ENCODE measurements at regions not wholly inside any gene's neighbourhood (a gene's known extent, or its start where the extent isn't known, plus 50 kb on each side); places are given as distances from the start of the nearest gene placed in this dataset.

GRCh38 chr4:136946307-136946907, 585.9 kb downstream of the PCDH18 start:
- no peaks in the 10 kb centered on the region for H3K27me3 ChIP-seq (ENCODE audit: control insufficient read depth, insufficient read depth, low read length)
- ATAC-seq (ENCODE audit: low read depth in 2 of 2) (no peak), DNase-seq (no peak)
- no peak overlapping the region for H3K27ac ChIP-seq (ENCODE audit: insufficient read depth, low read length, poor library complexity, severe bottlenecking)
- no peaks in the 10 kb centered on the region for H3K36me3 ChIP-seq (ENCODE audit: control insufficient read depth, insufficient read depth, low read length)
- Mint-ChIP-seq H3K4me1 (peaks cover 0 to 4% (median 0%) of the 10 kb centered on the region in 4 donors), H3K27me3 (no peaks in the 10 kb centered on the region), H3K4me3 (no peak overlapping the region), H3K27ac (no peak overlapping the region), H3K9me3 (peaks cover 2 to 15% (median 5%) of the 10 kb centered on the region in 7 donors), H3K36me3 (no peaks in the 10 kb centered on the region)
- peaks cover 0 to 5% of the 10 kb centered on the region in 2 experiments for H3K9me3 ChIP-seq (ENCODE audit: control insufficient read depth in 2 of 2, low read length in 2 of 2)
- no peak overlapping the region for H3K4me3 ChIP-seq (ENCODE audit: low read depth, low read length)
- H3K4me1 ChIP-seq (ENCODE audit: control insufficient read depth, insufficient read depth, low read length, poor library complexity, severe bottlenecking) = no peaks in the 10 kb centered on the region

GRCh38 chr4:136939781-136940180, 592.5 kb downstream of the PCDH18 start:
- Histone ChIP-seq H3K36me3 (ENCODE audit: control insufficient read depth, insufficient read depth, low read length) (no peaks in the 10 kb centered on the region), H3K4me3 (ENCODE audit: low read depth, low read length) (no peak overlapping the region), H3K27ac (ENCODE audit: insufficient read depth, low read length, poor library complexity, severe bottlenecking) (no peak overlapping the region), H3K4me1 (ENCODE audit: control insufficient read depth, insufficient read depth, low read length, poor library complexity, severe bottlenecking) (no peaks in the 10 kb centered on the region), H3K9me3 (ENCODE audit: control insufficient read depth in 2 of 2, low read length in 2 of 2) (no peaks in the 10 kb centered on the region), H3K27me3 (ENCODE audit: control insufficient read depth, insufficient read depth, low read length) (no peaks in the 10 kb centered on the region)
- Mint-ChIP-seq H3K4me1 (no peaks in the 10 kb centered on the region), H3K36me3 (no peaks in the 10 kb centered on the region), H3K27ac (no peak overlapping the region), H3K9me3 (peaks cover 1 to 10% (median 3%) of the 10 kb centered on the region in 7 donors), H3K4me3 (no peak overlapping the region), H3K27me3 (no peaks in the 10 kb centered on the region)
- no peak for DNase-seq
- ATAC-seq (ENCODE audit: low read depth in 2 of 2) = no peak

- H3K36me3 Mint-ChIP-seq = no peaks in the 10 kb centered on the region
- Histone ChIP-seq H3K9me3 (ENCODE audit: control insufficient read depth in 2 of 2, low read length in 2 of 2) (no peaks in the 10 kb centered on the region), H3K36me3 (ENCODE audit: control insufficient read depth, insufficient read depth, low read length) (no peaks in the 10 kb centered on the region), H3K27ac (ENCODE audit: insufficient read depth, low read length, poor library complexity, severe bottlenecking) (no peak overlapping the region), H3K4me1 (ENCODE audit: control insufficient read depth, insufficient read depth, low read length, poor library complexity, severe bottlenecking) (no peaks in the 10 kb centered on the region), H3K27me3 (ENCODE audit: control insufficient read depth, insufficient read depth, low read length) (no peaks in the 10 kb centered on the region), H3K4me3 (ENCODE audit: low read depth, low read length) (no peak overlapping the region)
- H3K27me3 Mint-ChIP-seq = no peaks in the 10 kb centered on the region
- H3K4me3 Mint-ChIP-seq = no peak overlapping the region
- no peak overlapping the region for H3K27ac Mint-ChIP-seq
- DNase-seq (no peak), ATAC-seq (ENCODE audit: low read depth in 2 of 2) (no peak)
- no peaks in the 10 kb centered on the region for H3K4me1 Mint-ChIP-seq
- H3K9me3 Mint-ChIP-seq = peaks cover 0 to 12% (median 4%) of the 10 kb centered on the region in 7 donors
Observed at GRCh38 chr4:136935871-136936270, 596.4 kb downstream of the PCDH18 start.

GRCh38 chr4:136935305-136935704, 597.0 kb downstream of the PCDH18 start:
- H3K9me3 ChIP-seq (ENCODE audit: control insufficient read depth in 2 of 2, low read length in 2 of 2) = no peaks in the 10 kb centered on the region
- no peak for DNase-seq
- no peaks in the 10 kb centered on the region for H3K4me1 ChIP-seq (ENCODE audit: control insufficient read depth, insufficient read depth, low read length, poor library complexity, severe bottlenecking)
- H3K36me3 ChIP-seq (ENCODE audit: control insufficient read depth, insufficient read depth, low read length) = no peaks in the 10 kb centered on the region
- ATAC-seq (ENCODE audit: low read depth in 2 of 2) = no peak
- no peak overlapping the region for H3K27ac Mint-ChIP-seq
- no peaks in the 10 kb centered on the region for H3K27me3 ChIP-seq (ENCODE audit: control insufficient read depth, insufficient read depth, low read length)
- no peaks in the 10 kb centered on the region for H3K36me3 Mint-ChIP-seq
- H3K27ac ChIP-seq (ENCODE audit: insufficient read depth, low read length, poor library complexity, severe bottlenecking) = no peak overlapping the region
- no peaks in the 10 kb centered on the region for H3K27me3 Mint-ChIP-seq
- H3K4me3 ChIP-seq (ENCODE audit: low read depth, low read length) = no peak overlapping the region
- no peaks in the 10 kb centered on the region for H3K4me1 Mint-ChIP-seq
- peaks cover 0 to 11% (median 4%) of the 10 kb centered on the region in 7 donors for H3K9me3 Mint-ChIP-seq
- no peak overlapping the region for H3K4me3 Mint-ChIP-seq

- no peak for DNase-seq
- Histone ChIP-seq H3K27ac (ENCODE audit: insufficient read depth, low read length, poor library complexity, severe bottlenecking) (no peak overlapping the region), H3K36me3 (ENCODE audit: control insufficient read depth, insufficient read depth, low read length) (no peaks in the 10 kb centered on the region), H3K4me3 (ENCODE audit: low read depth, low read length) (no peak overlapping the region), H3K9me3 (ENCODE audit: control insufficient read depth in 2 of 2, low read length in 2 of 2) (no peaks in the 10 kb centered on the region), H3K27me3 (ENCODE audit: control insufficient read depth, insufficient read depth, low read length) (no peaks in the 10 kb centered on the region), H3K4me1 (ENCODE audit: control insufficient read depth, insufficient read depth, low read length, poor library complexity, severe bottlenecking) (no peaks in the 10 kb centered on the region)
- Mint-ChIP-seq H3K27ac (no peak overlapping the region), H3K4me1 (no peaks in the 10 kb centered on the region), H3K27me3 (no peaks in the 10 kb centered on the region), H3K9me3 (peaks cover 0 to 14% (median 9%) of the 10 kb centered on the region in 7 donors), H3K4me3 (no peak overlapping the region), H3K36me3 (no peaks in the 10 kb centered on the region)
- no peak for ATAC-seq (ENCODE audit: low read depth in 2 of 2)
Observed at GRCh38 chr4:136934601-136935000, 597.7 kb downstream of the PCDH18 start.

- H3K9me3 Mint-ChIP-seq = peaks cover 3 to 22% (median 6%) of the 10 kb centered on the region in 7 donors
- no peak overlapping the region for H3K4me3 Mint-ChIP-seq
- no peaks in the 10 kb centered on the region for H3K4me1 ChIP-seq (ENCODE audit: control insufficient read depth, insufficient read depth, low read length, poor library complexity, severe bottlenecking)
- no peak overlapping the region for H3K4me3 ChIP-seq (ENCODE audit: low read depth, low read length)
- DNase-seq (no peak), ATAC-seq (ENCODE audit: low read depth in 2 of 2) (no peak)
- no peaks in the 10 kb centered on the region for H3K36me3 ChIP-seq (ENCODE audit: control insufficient read depth, insufficient read depth, low read length)
- no peaks in the 10 kb centered on the region for H3K36me3 Mint-ChIP-seq
- H3K27me3 Mint-ChIP-seq = no peaks in the 10 kb centered on the region
- no peak overlapping the region for H3K27ac Mint-ChIP-seq
- peaks cover 0 to 4% of the 10 kb centered on the region in 2 experiments for H3K9me3 ChIP-seq (ENCODE audit: control insufficient read depth in 2 of 2, low read length in 2 of 2)
- no peaks in the 10 kb centered on the region for H3K27me3 ChIP-seq (ENCODE audit: control insufficient read depth, insufficient read depth, low read length)
- H3K27ac ChIP-seq (ENCODE audit: insufficient read depth, low read length, poor library complexity, severe bottlenecking) = no peak overlapping the region
- no peaks in the 10 kb centered on the region for H3K4me1 Mint-ChIP-seq
Observed at GRCh38 chr4:136931781-136932180, 600.5 kb downstream of the PCDH18 start.

GRCh38 chr4:136928957-136929411, 603.3 kb downstream of the PCDH18 start:
- ATAC-seq (ENCODE audit: low read depth in 2 of 2) = no peak
- H3K4me1 Mint-ChIP-seq = no peaks in the 10 kb centered on the region
- Histone ChIP-seq H3K27ac (ENCODE audit: insufficient read depth, low read length, poor library complexity, severe bottlenecking) (no peak overlapping the region), H3K4me1 (ENCODE audit: control insufficient read depth, insufficient read depth, low read length, poor library complexity, severe bottlenecking) (no peaks in the 10 kb centered on the region), H3K27me3 (ENCODE audit: control insufficient read depth, insufficient read depth, low read length) (no peaks in the 10 kb centered on the region), H3K4me3 (ENCODE audit: low read depth, low read length) (no peak overlapping the region), H3K9me3 (ENCODE audit: control insufficient read depth in 2 of 2, low read length in 2 of 2) (peaks cover 0 to 4% of the 10 kb centered on the region in 2 experiments), H3K36me3 (ENCODE audit: control insufficient read depth, insufficient read depth, low read length) (no peaks in the 10 kb centered on the region)
- H3K4me3 Mint-ChIP-seq = no peak overlapping the region
- no peaks in the 10 kb centered on the region for H3K36me3 Mint-ChIP-seq
- H3K27ac Mint-ChIP-seq = no peak overlapping the region
- DNase-seq = no peak
- H3K9me3 Mint-ChIP-seq = peaks cover 3 to 22% (median 7%) of the 10 kb centered on the region in 7 donors
- H3K27me3 Mint-ChIP-seq = no peaks in the 10 kb centered on the region

GRCh38 chr4:136927172-136927571, 605.1 kb downstream of the PCDH18 start:
- DNase-seq (no peak), ATAC-seq (ENCODE audit: low read depth in 2 of 2) (no peak)
- H3K4me3 Mint-ChIP-seq = no peak overlapping the region

More at GRCh38 chr4:136927172-136927571, 605.1 kb downstream of the PCDH18 start:
- H3K4me1 Mint-ChIP-seq = no peaks in the 10 kb centered on the region
- Histone ChIP-seq H3K27ac (ENCODE audit: insufficient read depth, low read length, poor library complexity, severe bottlenecking) (no peak overlapping the region), H3K27me3 (ENCODE audit: control insufficient read depth, insufficient read depth, low read length) (no peaks in the 10 kb centered on the region), H3K9me3 (ENCODE audit: control insufficient read depth in 2 of 2, low read length in 2 of 2) (peaks cover 0 to 4% of the 10 kb centered on the region in 2 experiments), H3K36me3 (ENCODE audit: control insufficient read depth, insufficient read depth, low read length) (no peaks in the 10 kb centered on the region), H3K4me1 (ENCODE audit: control insufficient read depth, insufficient read depth, low read length, poor library complexity, severe bottlenecking) (no peaks in the 10 kb centered on the region), H3K4me3 (ENCODE audit: low read depth, low read length) (no peak overlapping the region)
- peaks cover 2 to 22% (median 7%) of the 10 kb centered on the region in 7 donors for H3K9me3 Mint-ChIP-seq
- no peak overlapping the region for H3K27ac Mint-ChIP-seq
- H3K36me3 Mint-ChIP-seq = no peaks in the 10 kb centered on the region
- H3K27me3 Mint-ChIP-seq = no peaks in the 10 kb centered on the region

Measured in CD4-positive, CD25-positive, alpha-beta regulatory T cell (primary cell).